Epithelial cell of proximal tubule (primary cell): ENCODE measurements at regions not wholly inside any gene's neighbourhood (a gene's known extent, or its start where the extent isn't known, plus 50 kb on each side); places are given as distances from the start of the nearest gene placed in this dataset.
"Not testable (repeated sequence)": the region's sequence is repeated elsewhere in the genome, so short reads cannot be mapped to it uniquely, and the experiment has no call there.

ENCODE experiments used
- DNase-seq: peaks from one replicate; pipeline ENCODE4 v3.0.0-alpha.2; 2011; ENCODE audit warnings: low read depth
- H3K4me3 ChIP-seq: 2 replicates; pipeline ENCODE4 v1.5.1; 2011; ENCODE audit warnings: low read depth, mild to moderate bottlenecking, low read length
- CTCF ChIP-seq: conservative IDR thresholded peaks from 2 replicates; pipeline ENCODE4 v1.5.1; 2012; ENCODE audit warnings: low read depth, mild to moderate bottlenecking, low read length

- no peak overlapping the region for H3K4me3 ChIP-seq
- DNase-seq, result no peak
- TF ChIP-seq CTCF, result no peak
Measured at GRCh38 chr2:191500884-191501560, 176.9 kb upstream of the NABP1 start.

- DNase-seq, result no peak
- H3K4me3 ChIP-seq, result no peak overlapping the region
- peak; percentile 81 for TF ChIP-seq CTCF
Measured at GRCh38 chr2:191501561-191502168, 176.3 kb upstream of the NABP1 start.

- no peak overlapping the region for H3K4me3 ChIP-seq
- no peak for TF ChIP-seq CTCF
Measured at GRCh38 chr2:191506515-191506914, 171.4 kb upstream of the NABP1 start.

GRCh38 chr2:191507252-191507853 lies 170.6 kb upstream of the NABP1 start:
- DNase-seq, H3K4me3 ChIP-seq: not testable (repeated sequence)

More at GRCh38 chr2:191506515-191506914, 171.4 kb upstream of the NABP1 start:
- no peak for DNase-seq

GRCh38 chr2:191508738-191509137 lies 169.2 kb upstream of the NABP1 start:
- TF ChIP-seq CTCF, result no peak
- DNase-seq, result no peak
- no peak overlapping the region for H3K4me3 ChIP-seq

GRCh38 chr2:191512216-191512835 lies 165.6 kb upstream of the NABP1 start:
- TF ChIP-seq CTCF, result no peak
- DNase-seq, result no peak
- no peak overlapping the region for H3K4me3 ChIP-seq

GRCh38 chr2:191512874-191513273 lies 165.1 kb upstream of the NABP1 start:
- DNase-seq, result no peak
- H3K4me3 ChIP-seq, result no peak overlapping the region
- TF ChIP-seq CTCF, result no peak
